Neural crest cell (in vitro differentiated cells): ENCODE measurements at regions not wholly inside any gene's neighbourhood (a gene's known extent, or its start where the extent isn't known, plus 50 kb on each side); places are given as distances from the start of the nearest gene placed in this dataset.

Source experiments
- DNase-seq: peaks from one replicate; pipeline ENCODE4 v3.0.0; 2021; ENCODE audit warnings: low read depth, mixed read lengths, low spot score
- H3K27ac Mint-ChIP-seq: one replicate; pipeline ENCODE4 v1.8.0; 2021; ENCODE audit warnings: mild to moderate bottlenecking, mixed read lengths; ENCODE audit not compliant: unreplicated experiment
- H3K27me3 Mint-ChIP-seq: 2 replicates; pipeline ENCODE4 v1.8.0; 2021; ENCODE audit warnings: low read depth, mild to moderate bottlenecking, mixed read lengths
- H3K36me3 Mint-ChIP-seq: 2 replicates; pipeline ENCODE4 v1.8.0; 2021; ENCODE audit warnings: low read depth, mild to moderate bottlenecking, mixed read lengths
- H3K4me1 Mint-ChIP-seq: 2 replicates; pipeline ENCODE4 v1.8.0; 2021; ENCODE audit warnings: mixed read lengths
- H3K4me3 Mint-ChIP-seq: one replicate; pipeline ENCODE4 v1.8.0; 2021; ENCODE audit warnings: mild to moderate bottlenecking, mixed read lengths
- H3K9me3 Mint-ChIP-seq: 2 replicates; pipeline ENCODE4 v1.8.0; 2021; ENCODE audit warnings: mixed read lengths
- CTCF ChIP-seq: fragments of 200-600 bp; sonication (generic); conservative IDR thresholded peaks from 2 replicates; pipeline ENCODE4 v1.5.0; 2021; ENCODE audit warnings: antibody characterized with exemption, mild to moderate bottlenecking

- H3K4me1 Mint-ChIP-seq: peaks cover 63% of the 10 kb centered on the region
- H3K4me3 Mint-ChIP-seq: peak overlapping the region; percentile 79
- TF ChIP-seq CTCF: no peak
- no peaks in the 10 kb centered on the region for H3K27me3 Mint-ChIP-seq
- no peaks in the 10 kb centered on the region for H3K9me3 Mint-ChIP-seq
- DNase-seq: no peak
- no peaks in the 10 kb centered on the region for H3K36me3 Mint-ChIP-seq
- H3K27ac Mint-ChIP-seq: peak overlapping the region; percentile 99
Observed at GRCh38 chr9:694403-695154, 146.9 kb upstream of the DMRT1 start.

- H3K4me1 Mint-ChIP-seq: peaks cover 62% of the 10 kb centered on the region
- no peak overlapping the region for H3K4me3 Mint-ChIP-seq
- no peak for DNase-seq
- no peaks in the 10 kb centered on the region for H3K36me3 Mint-ChIP-seq
- no peaks in the 10 kb centered on the region for H3K9me3 Mint-ChIP-seq
- H3K27ac Mint-ChIP-seq: peak overlapping the region; percentile 51
- no peak for TF ChIP-seq CTCF
- no peaks in the 10 kb centered on the region for H3K27me3 Mint-ChIP-seq
Observed at GRCh38 chr9:695252-695651, 146.2 kb upstream of the DMRT1 start.

- no peak for DNase-seq
Observed at GRCh38 chr9:696332-697323, 144.9 kb upstream of the DMRT1 start.

GRCh38 chr9:698276-698675, 143.2 kb upstream of the DMRT1 start:
- no peak overlapping the region for H3K4me3 Mint-ChIP-seq
- TF ChIP-seq CTCF: no peak
- no peaks in the 10 kb centered on the region for H3K27me3 Mint-ChIP-seq
- H3K27ac Mint-ChIP-seq: no peak overlapping the region
- no peaks in the 10 kb centered on the region for H3K9me3 Mint-ChIP-seq
- no peaks in the 10 kb centered on the region for H3K36me3 Mint-ChIP-seq
- peaks cover 49% of the 10 kb centered on the region for H3K4me1 Mint-ChIP-seq
- no peak for DNase-seq

More at GRCh38 chr9:696332-697323, 144.9 kb upstream of the DMRT1 start:
- peaks cover 63% of the 10 kb centered on the region for H3K4me1 Mint-ChIP-seq
- no peak overlapping the region for H3K27ac Mint-ChIP-seq
- TF ChIP-seq CTCF: no peak
- no peak overlapping the region for H3K4me3 Mint-ChIP-seq
- no peaks in the 10 kb centered on the region for H3K27me3 Mint-ChIP-seq
- H3K36me3 Mint-ChIP-seq: no peaks in the 10 kb centered on the region
- H3K9me3 Mint-ChIP-seq: no peaks in the 10 kb centered on the region

GRCh38 chr9:698954-699353, 142.5 kb upstream of the DMRT1 start:
- no peak for DNase-seq
- TF ChIP-seq CTCF: no peak
- Mint-ChIP-seq H3K4me1 (peaks cover 42% of the 10 kb centered on the region), H3K27ac (no peak overlapping the region), H3K9me3 (no peaks in the 10 kb centered on the region), H3K36me3 (no peaks in the 10 kb centered on the region), H3K4me3 (no peak overlapping the region), H3K27me3 (no peaks in the 10 kb centered on the region)
